Gastroesophageal sphincter (tissue), 4 donors: ENCODE measurements at regions not wholly inside any gene's neighbourhood (a gene's known extent, or its start where the extent isn't known, plus 50 kb on each side); places are given as distances from the start of the nearest gene placed in this dataset.

Experiments used
- ATAC-seq: fragments of 150-250 bp; one replicate; pipeline ENCODE4 v1.9.1; 2016; ENCODE audit warnings: mild to moderate bottlenecking, moderate library complexity
- H3K27ac ChIP-seq, 4 donors: fragments of 200-600 bp; sonication (generic) in 3 of 4; 1 replicate in 3 of 4; 2 replicates in 1 of 4; pipeline ENCODE4 v1.5.1; 2016 to 2019
- H3K27me3 ChIP-seq: fragments of 200-600 bp; sonication (generic); one replicate; pipeline ENCODE4 v1.5.1; 2019
- H3K36me3 ChIP-seq, 2 donors: fragments of 200-600 bp; sonication (generic); one replicate each; pipeline ENCODE4 v1.5.1; 2019; ENCODE audit warnings: control low read depth in 1 of 2
- H3K4me1 ChIP-seq, 3 donors: fragments of 200-600 bp; sonication (generic); 1 replicate in 2 of 3; 2 replicates in 1 of 3; pipeline ENCODE4 v1.5.1; 2016 to 2019; ENCODE audit warnings: control low read depth in 2 of 3
- H3K4me3 ChIP-seq, 2 donors: fragments of 200-600 bp; sonication (generic); one replicate each; pipeline ENCODE4 v1.5.1; 2019; ENCODE audit warnings: mild to moderate bottlenecking in 1 of 2, moderate library complexity in 1 of 2
- H3K9me3 ChIP-seq, 3 donors: fragments of 200-600 bp; sonication (generic); one replicate each; pipeline ENCODE4 v1.5.1; 2017 to 2019; ENCODE audit warnings: control low read depth in 2 of 3
- EP300 ChIP-seq: sonication (generic); formaldehyde crosslinking; IDR thresholded peaks from one replicate; pipeline ENCODE4 v1.6.1; 2017; ENCODE audit warnings: antibody characterized with exemption, mild to moderate bottlenecking
- POLR2A ChIP-seq, 2 donors: fragments of 450-650 bp; IDR thresholded peaks; one replicate each; pipeline ENCODE4 v1.6.1; 2017; ENCODE audit warnings: antibody characterized with exemption in 2 of 2, mild to moderate bottlenecking in 2 of 2, moderate library complexity in 1 of 2
- POLR2AphosphoS5 ChIP-seq: sonication (generic); formaldehyde crosslinking; IDR thresholded peaks from one replicate; pipeline ENCODE4 v1.6.1; 2017; ENCODE audit warnings: antibody characterized with exemption
- WGBS, 2 donors: methylation state at CpG; one replicate each; pipeline ENCODE4 v1.1.5; 2018; ENCODE audit warnings: low coverage in 1 of 2; 5-methylcytosine and 5-hydroxymethylcytosine counted together
- TF ChIP-seq, protein P1 (sequence below), 4 experiments: fragments of 200-600 bp in 2 of 4; fragments of 450-650 bp in 2 of 4; sonication (generic) in 1 of 4; IDR thresholded peaks; one replicate each; pipeline ENCODE4 v1.5.1; 2017 to 2019; ENCODE audit warnings: antibody characterized with exemption in 4 of 4, mild to moderate bottlenecking in 2 of 4, moderate library complexity in 2 of 4

GRCh38 chr6:74956559-74957428 lies 249.1 kb downstream of the COL12A1 start:
- H3K4me1 ChIP-seq, result peaks cover 0 to 13% (median 0%) of the 10 kb centered on the region in 3 donors
- H3K36me3 ChIP-seq, result no peaks in the 10 kb centered on the region
- TF ChIP-seq POLR2AphosphoS5, result no peak
- no peak for TF ChIP-seq POLR2A (IDR thresholded peaks at IDR 0.05)
- no peak for TF ChIP-seq EP300
- TF ChIP-seq, protein P1, sequence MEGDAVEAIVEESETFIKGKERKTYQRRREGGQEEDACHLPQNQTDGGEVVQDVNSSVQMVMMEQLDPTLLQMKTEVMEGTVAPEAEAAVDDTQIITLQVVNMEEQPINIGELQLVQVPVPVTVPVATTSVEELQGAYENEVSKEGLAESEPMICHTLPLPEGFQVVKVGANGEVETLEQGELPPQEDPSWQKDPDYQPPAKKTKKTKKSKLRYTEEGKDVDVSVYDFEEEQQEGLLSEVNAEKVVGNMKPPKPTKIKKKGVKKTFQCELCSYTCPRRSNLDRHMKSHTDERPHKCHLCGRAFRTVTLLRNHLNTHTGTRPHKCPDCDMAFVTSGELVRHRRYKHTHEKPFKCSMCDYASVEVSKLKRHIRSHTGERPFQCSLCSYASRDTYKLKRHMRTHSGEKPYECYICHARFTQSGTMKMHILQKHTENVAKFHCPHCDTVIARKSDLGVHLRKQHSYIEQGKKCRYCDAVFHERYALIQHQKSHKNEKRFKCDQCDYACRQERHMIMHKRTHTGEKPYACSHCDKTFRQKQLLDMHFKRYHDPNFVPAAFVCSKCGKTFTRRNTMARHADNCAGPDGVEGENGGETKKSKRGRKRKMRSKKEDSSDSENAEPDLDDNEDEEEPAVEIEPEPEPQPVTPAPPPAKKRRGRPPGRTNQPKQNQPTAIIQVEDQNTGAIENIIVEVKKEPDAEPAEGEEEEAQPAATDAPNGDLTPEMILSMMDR (IDR thresholded peaks at IDR 0.05), result no peak
- H3K27ac ChIP-seq, result no peak overlapping the region
- WGBS, 2 donors, result 81 to 92% methylated on average over 5 to 8 of the region's 8 CpGs
- H3K9me3 ChIP-seq, result peaks cover 0 to 8% (median 0%) of the 10 kb centered on the region in 3 donors
- H3K27me3 ChIP-seq, result no peaks in the 10 kb centered on the region
- no peak for ATAC-seq
- H3K4me3 ChIP-seq, result no peak overlapping the region

DNA sequence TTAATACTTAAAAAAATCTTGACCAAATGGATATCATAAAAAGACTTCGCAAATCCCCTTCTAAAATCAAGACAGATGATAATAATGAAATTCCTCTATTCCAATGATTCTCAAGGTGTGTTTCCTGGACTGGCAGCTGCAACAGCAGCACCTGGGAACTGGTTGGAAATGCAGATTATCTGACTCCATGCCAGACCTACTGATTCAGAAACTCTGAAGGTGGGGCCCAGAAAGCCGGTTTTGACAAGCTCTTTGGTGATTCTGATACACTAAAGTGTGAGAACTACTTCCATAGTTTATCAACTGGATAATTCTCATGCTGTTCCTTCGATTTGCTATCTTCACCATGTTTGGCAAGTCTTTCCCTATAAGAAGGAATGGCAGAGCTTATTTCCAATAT lies 252.1 kb downstream of the COL12A1 start:
- peaks cover 0 to 18% (median 0%) of the 10 kb centered on the region in 3 donors for H3K9me3 ChIP-seq
- TF ChIP-seq POLR2AphosphoS5 (no peak), POLR2A (IDR thresholded peaks at IDR 0.05) (no peak), EP300 (no peak)
- TF ChIP-seq, protein P1 (IDR thresholded peaks at IDR 0.05), result no peak
- ATAC-seq, result no peak
- 85 to 100% methylated on average over 3 of the region's 3 CpGs for WGBS, 2 donors
- H3K27ac ChIP-seq, result no peak overlapping the region
- H3K4me1 ChIP-seq, result peaks cover 0 to 13% (median 0%) of the 10 kb centered on the region in 3 donors
- H3K36me3 ChIP-seq, result no peaks in the 10 kb centered on the region
- no peaks in the 10 kb centered on the region for H3K27me3 ChIP-seq
- H3K4me3 ChIP-seq, result no peak overlapping the region

GRCh38 chr6:74946961-74947360 lies 258.9 kb downstream of the COL12A1 start:
- WGBS, 2 donors, result 61 to 71% methylated on average over 2 of the region's 2 CpGs
- H3K4me1 ChIP-seq, result no peaks in the 10 kb centered on the region
- no peak overlapping the region for H3K4me3 ChIP-seq
- H3K9me3 ChIP-seq, result peaks cover 0 to 12% (median 0%) of the 10 kb centered on the region in 3 donors
- H3K36me3 ChIP-seq, result no peaks in the 10 kb centered on the region
- H3K27me3 ChIP-seq, result no peaks in the 10 kb centered on the region
- no peak for TF ChIP-seq POLR2AphosphoS5
- no peak for TF ChIP-seq EP300
- TF ChIP-seq POLR2A (IDR thresholded peaks at IDR 0.05), result no peak
- TF ChIP-seq, protein P1 (IDR thresholded peaks at IDR 0.05), result no peak
- H3K27ac ChIP-seq, result no peak overlapping the region
- no peak for ATAC-seq

- no peaks in the 10 kb centered on the region for H3K9me3 ChIP-seq
- no peak for TF ChIP-seq EP300
- no peak for TF ChIP-seq POLR2AphosphoS5
- TF ChIP-seq POLR2A (IDR thresholded peaks at IDR 0.05), result no peak
- TF ChIP-seq, protein P1 (IDR thresholded peaks at IDR 0.05), result no peak
- no peak for ATAC-seq
- peaks cover 0 to 4% (median 0%) of the 10 kb centered on the region in 3 donors for H3K4me1 ChIP-seq
- H3K36me3 ChIP-seq, result no peaks in the 10 kb centered on the region
- no peak overlapping the region for H3K4me3 ChIP-seq
- no peak overlapping the region for H3K27ac ChIP-seq
- 51 to 56% methylated on average over 3 of the region's 3 CpGs for WGBS, 2 donors
- H3K27me3 ChIP-seq, result no peaks in the 10 kb centered on the region
Observed at GRCh38 chr6:74942130-74942529, 263.7 kb downstream of the COL12A1 start.

DNA sequence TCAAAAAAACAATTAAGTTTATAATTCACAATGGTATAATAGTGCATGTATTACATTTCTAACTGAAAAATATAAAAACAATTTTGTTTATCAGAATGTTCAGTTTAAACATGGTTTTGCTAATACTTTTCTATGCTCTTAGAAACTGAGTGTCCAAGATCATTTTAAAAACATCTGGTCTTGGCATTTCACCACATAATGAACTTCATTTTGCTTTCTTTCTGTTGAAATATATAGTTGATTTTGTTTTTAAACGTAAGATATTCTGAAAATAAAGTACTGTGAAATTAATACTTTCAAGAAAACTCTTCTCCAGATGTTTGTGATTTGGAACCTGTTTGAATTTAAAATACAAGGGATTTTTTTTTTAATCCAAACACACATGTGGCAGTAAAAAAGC lies 264.4 kb downstream of the COL12A1 start:
- Histone ChIP-seq H3K36me3 (no peaks in the 10 kb centered on the region), H3K27me3 (no peaks in the 10 kb centered on the region), H3K4me3 (no peak overlapping the region), H3K9me3 (no peaks in the 10 kb centered on the region), H3K4me1 (peaks cover 0 to 4% (median 0%) of the 10 kb centered on the region in 3 donors), H3K27ac (no peak overlapping the region)
- ATAC-seq, result no peak
- WGBS, 2 donors, result 52 to 65% methylated on average over 1 of the region's 1 CpG
- no peak for TF ChIP-seq POLR2AphosphoS5
- TF ChIP-seq, protein P1 (IDR thresholded peaks at IDR 0.05), result no peak
- no peak for TF ChIP-seq EP300
- TF ChIP-seq POLR2A (IDR thresholded peaks at IDR 0.05), result no peak
